GM12891 (cell line): ENCODE measurements at regions not wholly inside any gene's neighbourhood (a gene's known extent, or its start where the extent isn't known, plus 50 kb on each side); places are given as distances from the start of the nearest gene placed in this dataset.
"Not testable (repeated sequence)": the region's sequence is repeated elsewhere in the genome, so short reads cannot be mapped to it uniquely, and the experiment has no call there.

Source experiments
- DNase-seq: peaks from one replicate; pipeline ENCODE4 v3.0.0; 2011; ENCODE audit warnings: low spot score; ENCODE audit not compliant: insufficient read length
- FAIRE-seq: peaks from 2 replicates; lab custom pipeline; 2011; peaks lifted over from hg19 to GRCh38; lab: Jason Lieb, UNC
- PAX5 ChIP-seq: IDR thresholded peaks from 2 replicates; pipeline ENCODE4 v1.6.1; 2011; ENCODE audit warnings: low read length, moderate library complexity, mild to moderate bottlenecking; ENCODE audit not compliant: insufficient read depth, severe bottlenecking
- POLR2A ChIP-seq: IDR thresholded peaks from 2 replicates; pipeline ENCODE4 v1.6.1; 2011; ENCODE audit warnings: low read depth, low read length, control low read depth
- POLR2AphosphoS5 ChIP-seq: IDR thresholded peaks from 2 replicates; pipeline ENCODE4 v1.6.1; 2011; ENCODE audit warnings: low read depth, low read length, control low read depth
- POU2F2 ChIP-seq: IDR thresholded peaks from 2 replicates; pipeline ENCODE4 v1.6.1; 2011; ENCODE audit warnings: low read depth, mild to moderate bottlenecking, control low read depth, low read length, moderate library complexity
- SPI1 ChIP-seq: IDR thresholded peaks from 2 replicates; pipeline ENCODE4 v1.6.1; 2011; ENCODE audit warnings: low read depth, low read length, control low read depth
- TAF1 ChIP-seq: IDR thresholded peaks from 2 replicates; pipeline ENCODE4 v1.6.1; 2011; ENCODE audit warnings: low read depth, low read length, control low read depth

DNA sequence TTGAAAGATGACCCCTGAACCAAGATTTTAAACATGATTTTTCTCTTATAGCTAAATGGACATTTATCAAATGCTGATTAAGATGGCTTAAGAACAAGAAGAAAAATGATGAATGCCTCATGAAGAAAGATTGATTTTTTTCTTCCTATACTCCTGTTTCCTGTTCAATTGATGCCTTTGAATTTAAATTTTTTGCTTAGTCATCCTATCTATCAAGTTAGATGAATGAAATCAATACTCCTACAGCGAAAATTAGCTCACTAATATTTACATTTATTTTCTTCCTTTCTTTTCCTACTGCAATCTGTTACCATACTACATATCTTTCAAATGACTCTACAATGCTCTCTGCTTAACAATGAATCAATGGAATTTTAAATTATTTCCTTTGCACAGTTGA is 773.6 kb upstream of the DIAPH2 start:
- no peak for DNase-seq
- no peak for FAIRE-seq
- TF ChIP-seq POLR2A (no peak), POU2F2 (no peak), POLR2AphosphoS5 (no peak), PAX5 (no peak)

DNA sequence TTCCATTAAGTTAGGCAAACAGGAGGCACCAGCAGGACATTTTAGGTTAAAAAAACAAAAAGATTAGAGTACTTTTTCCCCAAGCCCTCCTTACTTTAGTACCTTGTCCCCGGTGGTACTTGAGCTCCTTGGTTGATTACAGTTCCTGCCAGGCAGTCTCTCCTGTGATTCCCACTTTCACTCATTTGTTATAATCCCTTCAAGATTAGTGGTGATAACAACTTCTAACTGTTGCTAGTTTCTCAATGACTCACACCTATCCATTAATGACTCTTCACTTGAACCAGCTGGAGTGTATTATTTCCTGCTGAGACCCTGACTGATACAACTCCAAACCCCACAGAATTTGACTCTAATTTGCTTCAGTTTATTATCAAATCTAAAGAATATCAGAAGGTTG is 765.0 kb upstream of the DIAPH2 start:
- FAIRE-seq (no peak), DNase-seq (no peak)
- no peak for TF ChIP-seq SPI1
- no peak for TF ChIP-seq POLR2AphosphoS5
- no peak for TF ChIP-seq POU2F2
- no peak for TF ChIP-seq TAF1
- no peak for TF ChIP-seq POLR2A
- no peak for TF ChIP-seq PAX5

DNA sequence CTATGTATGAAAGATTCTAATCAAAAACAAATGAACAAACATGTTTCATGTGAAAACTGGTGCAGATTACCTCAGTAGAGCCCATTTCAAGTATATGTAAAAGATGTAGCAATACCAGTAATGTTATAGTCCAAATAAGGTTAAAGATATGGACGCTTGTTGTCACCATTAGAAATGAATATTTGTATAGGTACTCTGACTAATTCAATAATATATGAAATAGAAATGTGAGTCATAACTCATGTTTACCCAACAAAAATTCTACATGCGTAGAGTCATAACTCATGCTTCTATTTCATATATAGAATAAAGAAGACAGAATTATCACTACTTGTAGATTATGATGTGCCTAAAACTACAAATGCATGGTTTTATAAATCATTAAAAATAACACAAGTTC is 739.1 kb upstream of the DIAPH2 start:
- FAIRE-seq (no peak), DNase-seq (no peak)
- no peak for TF ChIP-seq POLR2AphosphoS5
- no peak for TF ChIP-seq POU2F2
- TF ChIP-seq PAX5 = no peak
- TF ChIP-seq POLR2A = no peak
- no peak for TF ChIP-seq SPI1
- no peak for TF ChIP-seq TAF1

DNA sequence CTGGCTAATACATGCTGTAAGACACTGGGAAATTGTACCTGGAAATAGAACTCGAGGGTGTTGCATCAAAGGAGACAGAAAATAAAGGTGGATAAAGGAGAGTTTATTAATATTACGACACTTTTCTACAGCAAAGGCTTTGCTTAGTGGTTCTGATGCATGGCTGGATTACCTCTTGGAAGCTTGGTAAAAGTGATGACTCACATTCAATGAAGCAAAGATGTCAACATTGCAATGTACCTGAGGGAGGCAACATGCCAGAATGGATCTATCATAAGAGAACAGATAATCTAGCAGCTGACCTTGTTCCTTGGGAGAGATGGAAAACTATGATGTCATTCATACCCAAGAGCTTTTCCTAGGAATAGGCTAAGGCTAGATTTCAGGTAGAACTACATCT is 735.1 kb upstream of the DIAPH2 start:
- FAIRE-seq (no peak), DNase-seq (no peak)
- TF ChIP-seq SPI1 (no peak), POLR2AphosphoS5 (no peak), TAF1 (no peak), POLR2A (no peak), PAX5 (no peak), POU2F2 (no peak)

DNA sequence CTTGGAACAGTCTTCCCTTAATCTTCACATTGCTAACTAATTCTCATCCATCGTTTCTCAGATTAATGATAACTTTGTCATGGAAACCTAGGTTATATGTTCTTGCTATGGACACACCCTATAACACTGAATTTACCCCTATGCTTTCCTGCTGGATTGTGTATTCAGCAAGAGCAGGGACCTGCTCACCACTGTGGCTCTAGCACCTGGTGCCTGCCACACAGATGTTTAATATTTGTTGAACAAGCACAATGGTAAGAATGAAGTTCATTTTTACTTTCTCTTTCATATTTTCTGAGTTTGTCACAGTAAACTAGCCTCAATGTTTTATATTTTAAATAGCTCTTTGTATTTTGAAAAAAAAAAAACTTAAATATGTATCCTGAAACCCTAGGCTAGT is 734.0 kb upstream of the DIAPH2 start:
- DNase-seq (no peak), FAIRE-seq (no peak)
- no peak for TF ChIP-seq POLR2AphosphoS5
- no peak for TF ChIP-seq TAF1
- no peak for TF ChIP-seq SPI1
- TF ChIP-seq POLR2A = no peak
- no peak for TF ChIP-seq POU2F2
- no peak for TF ChIP-seq PAX5

DNA sequence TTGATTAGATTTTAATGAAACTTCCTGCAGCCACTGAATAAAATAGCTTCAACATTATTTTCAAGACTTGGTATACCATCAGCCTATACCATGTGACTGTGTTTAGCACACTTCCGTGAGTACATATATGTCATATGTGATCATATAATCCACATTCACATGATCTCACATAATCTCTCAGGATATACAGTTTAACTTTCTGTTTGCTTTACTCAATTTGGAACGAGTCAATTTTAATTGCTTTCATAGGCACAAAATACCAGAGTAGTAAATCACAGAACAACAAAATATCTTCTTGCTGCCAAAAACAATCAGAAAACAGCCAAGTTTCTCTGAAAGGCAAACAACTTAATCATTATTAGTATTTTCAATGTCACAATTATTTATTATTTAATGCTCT is 731.1 kb upstream of the DIAPH2 start:
- FAIRE-seq (no peak), DNase-seq (no peak)
- TF ChIP-seq POLR2AphosphoS5 (no peak), TAF1 (no peak), PAX5 (no peak), SPI1 (no peak), POU2F2 (no peak), POLR2A (no peak)

DNA sequence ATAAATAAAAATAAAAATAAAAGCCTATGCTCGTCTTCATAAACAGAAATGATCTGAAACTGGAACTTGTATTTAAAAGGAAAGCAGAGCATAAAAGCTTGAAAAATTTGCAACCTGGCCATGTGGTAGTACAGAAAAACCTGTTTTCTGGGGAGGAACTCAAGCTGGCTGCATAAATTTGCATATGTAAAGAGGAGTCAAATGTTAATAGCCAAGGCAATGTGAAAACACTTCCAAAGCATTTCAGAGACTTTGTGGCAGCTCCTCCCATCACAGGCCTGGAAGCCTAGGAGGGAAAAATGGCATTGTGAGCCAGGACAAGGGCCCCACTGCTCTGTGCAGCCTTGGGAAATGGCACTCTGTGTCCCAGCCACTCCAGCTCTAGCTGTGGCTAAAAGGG is 727.9 kb upstream of the DIAPH2 start:
- DNase-seq (no peak), FAIRE-seq (no peak)
- TF ChIP-seq SPI1 = no peak
- no peak for TF ChIP-seq POLR2AphosphoS5
- TF ChIP-seq POLR2A = no peak
- no peak for TF ChIP-seq POU2F2
- no peak for TF ChIP-seq TAF1
- TF ChIP-seq PAX5 = no peak

DNA sequence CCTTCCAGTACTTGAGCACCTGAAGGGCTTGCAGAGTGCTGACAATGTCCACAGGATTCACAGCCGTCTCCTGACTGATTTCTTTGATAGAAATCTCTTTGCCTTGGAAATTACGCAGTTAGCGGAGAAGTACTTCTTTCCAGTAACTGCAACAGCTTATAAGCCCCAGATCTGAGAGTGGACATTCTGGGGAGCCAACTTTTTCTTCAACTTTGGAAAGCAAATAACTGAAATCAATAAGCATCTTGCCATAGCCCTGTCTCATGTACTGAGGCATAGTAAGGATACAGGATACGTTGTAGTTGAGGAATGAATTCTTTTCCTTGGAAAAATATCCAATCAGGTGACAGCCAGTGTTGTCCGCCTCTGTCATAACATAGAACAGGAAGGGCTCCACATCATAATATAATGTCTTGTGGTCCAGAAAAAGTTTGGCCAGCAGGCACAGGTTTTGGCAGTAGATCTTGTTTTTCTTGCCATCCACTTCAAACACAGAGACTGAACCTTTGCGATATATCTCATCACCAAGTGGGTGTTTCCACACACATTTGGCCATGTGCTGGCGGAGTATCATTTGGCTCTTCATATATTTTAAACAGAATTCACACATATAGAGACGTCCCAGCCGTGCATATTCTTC is 711.1 kb upstream of the DIAPH2 start:
- FAIRE-seq = peak; percentile 71
- DNase-seq = not testable (repeated sequence)

DNA sequence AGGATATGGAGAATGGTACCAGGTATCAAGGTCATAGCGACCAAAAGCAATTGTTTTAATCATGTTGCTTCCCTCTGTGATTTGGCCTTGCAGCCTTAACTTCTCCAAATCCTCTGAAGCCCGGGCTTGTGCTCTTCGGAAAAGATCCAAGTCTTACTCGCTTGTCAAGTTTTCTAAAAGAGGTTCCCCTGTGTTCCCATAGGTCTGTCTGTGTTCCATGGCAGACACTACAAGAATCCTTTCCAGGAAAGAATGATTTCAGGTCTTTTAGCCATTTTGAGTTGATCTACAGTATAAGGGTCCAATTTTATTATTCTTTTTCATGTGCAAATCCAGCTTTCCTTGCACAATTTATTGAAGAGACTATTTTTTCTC is 710.6 kb upstream of the DIAPH2 start:
- DNase-seq (no peak), FAIRE-seq (no peak)
- TF ChIP-seq TAF1 (no peak), POU2F2 (no peak), POLR2A (no peak), PAX5 (no peak), POLR2AphosphoS5 (no peak), SPI1 (no peak)

DNA sequence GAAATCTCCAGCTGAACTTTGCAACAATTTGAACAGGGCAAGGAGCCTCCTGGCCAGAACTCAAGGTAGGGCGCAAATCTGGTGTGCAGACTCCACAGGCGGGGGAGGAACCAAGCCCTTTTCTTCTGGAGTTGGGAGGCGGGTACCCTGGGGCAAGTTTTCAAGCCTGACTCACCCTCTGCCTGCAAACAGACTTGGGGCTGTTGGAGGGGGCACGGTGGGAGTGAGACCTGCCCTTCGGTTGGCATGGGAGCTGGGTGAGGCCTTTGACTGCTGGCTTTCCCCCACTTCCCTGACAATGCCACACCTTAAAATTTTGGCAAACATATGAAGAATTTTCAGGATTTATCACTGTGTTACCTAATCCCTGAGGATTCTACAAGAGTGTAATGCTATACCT is 709.8 kb upstream of the DIAPH2 start:
- no peak for TF ChIP-seq TAF1
- no peak for FAIRE-seq

DNA sequence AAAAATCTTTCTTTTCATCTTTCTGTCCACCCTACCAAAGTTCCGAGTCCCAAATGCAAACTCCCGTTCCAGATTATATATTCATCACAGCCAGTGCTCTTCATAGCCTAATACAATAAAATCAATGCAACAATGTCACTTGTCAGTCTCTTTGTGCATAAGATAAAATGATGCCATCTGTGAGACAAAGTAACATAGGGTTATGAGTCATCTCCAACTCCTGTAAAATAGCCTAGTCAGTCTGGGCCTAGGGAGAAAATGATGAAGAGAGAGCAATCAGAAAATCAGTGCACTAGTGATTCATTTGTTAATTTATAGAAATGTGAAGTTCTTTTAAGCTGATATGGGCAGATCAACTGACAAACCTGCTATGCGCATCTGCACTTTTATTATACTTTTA is 689.1 kb upstream of the DIAPH2 start:
- TF ChIP-seq TAF1 (no peak), PAX5 (no peak), POLR2AphosphoS5 (no peak), POU2F2 (no peak), SPI1 (no peak), POLR2A (no peak)
- DNase-seq (no peak), FAIRE-seq (no peak)

More for the DNA sequence above, 709.8 kb upstream of the DIAPH2 start:
- no peak for DNase-seq
